ENCODE measurements at regions not wholly inside any gene's neighbourhood (a gene's known extent, or its start where the extent isn't known, plus 50 kb on each side); places are given as distances from the start of the nearest gene placed in this dataset.

- no peaks in the 10 kb centered on the region for H3K27me3 ChIP-seq (ENCODE audit: control insufficient read depth, insufficient read depth, low read length)
- TF ChIP-seq CTCF (IDR thresholded peaks at IDR 0.05; ENCODE audit: insufficient read depth, low read depth, low read length), result no peak
- no peak overlapping the region for H3K4me3 ChIP-seq (ENCODE audit: low read depth, low read length)
- CTCF ChIA-PET, result no interaction called here
- POLR2A ChIA-PET, result no interaction called here
- no peaks in the 10 kb centered on the region for H3K36me3 ChIP-seq (ENCODE audit: control insufficient read depth, insufficient read depth, low read length)
- DNase-seq (ENCODE audit: low read depth), result no peak
Measured at GRCh38 chr19:30171138-30171635, 201.0 kb upstream of the ZNF536 start.

- Histone ChIP-seq H3K27me3 (ENCODE audit: control insufficient read depth, insufficient read depth, low read length) (no peaks in the 10 kb centered on the region), H3K4me3 (ENCODE audit: low read depth, low read length) (no peak overlapping the region), H3K36me3 (ENCODE audit: control insufficient read depth, insufficient read depth, low read length) (no peaks in the 10 kb centered on the region)
- CTCF ChIA-PET, result no interaction called here
- POLR2A ChIA-PET, result no interaction called here
- DNase-seq (ENCODE audit: low read depth), result no peak
- no peak for TF ChIP-seq CTCF (IDR thresholded peaks at IDR 0.05; ENCODE audit: insufficient read depth, low read depth, low read length)
Measured at GRCh38 chr19:30171795-30172612, 200.2 kb upstream of the ZNF536 start.

- Histone ChIP-seq H3K27me3 (ENCODE audit: control insufficient read depth, insufficient read depth, low read length) (no peaks in the 10 kb centered on the region), H3K36me3 (ENCODE audit: control insufficient read depth, insufficient read depth, low read length) (no peaks in the 10 kb centered on the region), H3K4me3 (ENCODE audit: low read depth, low read length) (no peak overlapping the region)
- no peak for TF ChIP-seq CTCF (IDR thresholded peaks at IDR 0.05; ENCODE audit: insufficient read depth, low read depth, low read length)
- ChIA-PET POLR2A (no interaction called here), CTCF (no interaction called here)
- DNase-seq (ENCODE audit: low read depth), result no peak
Measured at GRCh38 chr19:30172613-30173242, 199.5 kb upstream of the ZNF536 start.

GRCh38 chr19:30173593-30174356 is 198.4 kb upstream of the ZNF536 start:
- Histone ChIP-seq H3K36me3 (ENCODE audit: control insufficient read depth, insufficient read depth, low read length) (no peaks in the 10 kb centered on the region), H3K4me3 (ENCODE audit: low read depth, low read length) (no peak overlapping the region), H3K27me3 (ENCODE audit: control insufficient read depth, insufficient read depth, low read length) (no peaks in the 10 kb centered on the region)
- CTCF ChIA-PET, result no interaction called here
- DNase-seq (ENCODE audit: low read depth), result no peak
- no peak for TF ChIP-seq CTCF (IDR thresholded peaks at IDR 0.05; ENCODE audit: insufficient read depth, low read depth, low read length)
- POLR2A ChIA-PET, result no interaction called here

- no peak overlapping the region for H3K4me3 ChIP-seq (ENCODE audit: low read depth, low read length)
- no peak for TF ChIP-seq CTCF (IDR thresholded peaks at IDR 0.05; ENCODE audit: insufficient read depth, low read depth, low read length)
- ChIA-PET POLR2A (no interaction called here), CTCF (no interaction called here)
- DNase-seq (ENCODE audit: low read depth), result no peak
- no peaks in the 10 kb centered on the region for H3K27me3 ChIP-seq (ENCODE audit: control insufficient read depth, insufficient read depth, low read length)
- H3K36me3 ChIP-seq (ENCODE audit: control insufficient read depth, insufficient read depth, low read length), result no peaks in the 10 kb centered on the region
Measured at GRCh38 chr19:30174357-30174645, 197.9 kb upstream of the ZNF536 start.
